Stimulated activated CD4-positive, alpha-beta T cell treated with anti-CD3 and anti-CD28 coated beads, TNF-alpha, amount 100 ng/mL, for 24 hours (primary cell): ENCODE measurements at regions not wholly inside any gene's neighbourhood (a gene's known extent, or its start where the extent isn't known, plus 50 kb on each side); places are given as distances from the start of the nearest gene placed in this dataset.
"Not testable (repeated sequence)": the region's sequence is repeated elsewhere in the genome, so short reads cannot be mapped to it uniquely, and the experiment has no call there.

Experiments
- DNase-seq, 3 experiments: peaks; one replicate each; pipeline ENCODE4 v3.0.0-alpha.2; 2020; ENCODE audit warnings: low read depth in 3 of 3

DNA sequence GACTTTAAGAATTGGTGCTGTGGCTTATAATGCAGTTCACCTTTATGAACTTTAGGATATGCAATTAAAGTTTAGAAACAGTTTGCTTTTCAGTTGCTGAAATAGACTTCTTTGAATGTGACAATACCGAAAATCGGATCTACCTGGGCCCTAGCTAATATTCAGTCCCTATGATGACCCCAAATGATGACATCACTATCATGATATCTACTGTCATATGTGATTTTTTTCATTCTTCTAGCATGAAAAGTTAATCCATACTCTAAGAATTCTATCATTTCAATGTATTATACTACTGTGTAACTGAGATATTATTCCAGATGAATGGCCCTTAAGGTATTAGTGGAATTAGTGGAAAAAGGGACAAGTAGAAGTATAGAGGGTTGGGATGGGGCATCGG lies 487.2 kb upstream of the TUSC1 start:
- DNase-seq, result no peak

- DNase-seq, result no peak
Observed at GRCh38 chr9:26163931-26164330, 485.7 kb upstream of the TUSC1 start.

GRCh38 chr9:26159575-26160392 lies 481.5 kb upstream of the TUSC1 start:
- no peak for DNase-seq

- DNase-seq, result no peak
Observed at GRCh38 chr9:26158631-26159150, 480.4 kb upstream of the TUSC1 start.

DNA sequence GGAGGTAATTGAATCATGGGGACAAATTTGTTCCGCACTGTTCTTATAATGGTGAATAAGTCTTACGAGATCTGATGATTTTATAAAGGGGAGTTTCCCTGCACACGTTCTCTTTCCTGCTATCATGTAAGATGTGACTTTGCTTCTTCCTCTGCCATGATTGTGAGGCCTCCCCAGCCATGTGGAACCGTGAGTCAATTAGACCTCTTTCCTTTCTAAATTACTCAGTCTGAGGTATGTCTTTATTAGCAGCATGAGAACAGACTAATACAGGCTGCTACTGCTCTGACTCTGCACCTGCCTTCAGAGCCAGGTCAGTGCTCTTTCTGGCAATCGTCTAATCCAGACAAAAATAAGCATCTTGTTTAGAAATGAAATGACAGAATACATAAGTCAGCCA lies 479.2 kb upstream of the TUSC1 start:
- DNase-seq, result no peak

GRCh38 chr9:26152350-26152749 lies 474.1 kb upstream of the TUSC1 start:
- DNase-seq, result no peak

- DNase-seq, result no peak
Observed at GRCh38 chr9:26148128-26148527, 469.9 kb upstream of the TUSC1 start.

DNA sequence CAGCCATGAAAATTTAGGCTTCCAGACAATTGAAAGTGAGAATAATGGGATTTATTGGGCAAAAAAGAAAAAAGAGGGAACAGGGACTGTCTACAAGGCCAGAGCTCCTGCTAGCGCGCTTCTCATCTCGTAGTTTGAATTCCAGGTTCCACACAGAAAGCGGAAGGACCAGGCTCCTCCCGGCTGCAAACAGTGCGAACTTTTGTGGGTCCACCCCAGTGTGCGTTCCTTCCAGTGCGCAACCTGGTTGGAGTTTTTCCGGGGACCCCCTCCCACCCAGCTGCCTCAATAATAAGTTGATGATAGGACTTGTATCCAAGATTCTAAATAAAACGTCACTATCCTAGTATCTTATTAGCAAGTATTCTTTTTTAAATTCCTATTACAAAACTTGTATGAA lies 467.7 kb upstream of the TUSC1 start:
- DNase-seq, result no peak

DNA sequence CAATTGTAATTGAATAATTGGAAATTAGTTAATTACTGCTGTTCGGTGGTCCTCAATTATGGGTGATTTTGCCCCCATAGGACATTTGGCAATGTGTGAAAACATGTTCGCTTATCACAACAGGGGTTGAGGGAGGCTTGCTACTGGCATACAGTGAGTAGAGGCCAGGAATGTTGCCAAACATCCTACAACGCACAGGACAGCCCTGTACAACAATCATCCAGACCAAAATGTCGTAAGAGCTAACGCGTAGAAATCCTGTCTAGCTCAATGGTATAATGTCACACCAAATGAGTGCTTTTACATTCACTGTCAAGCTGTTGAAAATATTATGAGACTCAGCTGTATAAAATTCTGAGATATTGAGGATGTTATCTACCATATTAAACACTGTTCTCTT lies 464.4 kb upstream of the TUSC1 start:
- DNase-seq, result no peak

GRCh38 chr9:26142201-26142600 lies 464.0 kb upstream of the TUSC1 start:
- DNase-seq, result no peak

- DNase-seq, result no peak
Observed at GRCh38 chr9:26133537-26133936, 455.3 kb upstream of the TUSC1 start.

DNA sequence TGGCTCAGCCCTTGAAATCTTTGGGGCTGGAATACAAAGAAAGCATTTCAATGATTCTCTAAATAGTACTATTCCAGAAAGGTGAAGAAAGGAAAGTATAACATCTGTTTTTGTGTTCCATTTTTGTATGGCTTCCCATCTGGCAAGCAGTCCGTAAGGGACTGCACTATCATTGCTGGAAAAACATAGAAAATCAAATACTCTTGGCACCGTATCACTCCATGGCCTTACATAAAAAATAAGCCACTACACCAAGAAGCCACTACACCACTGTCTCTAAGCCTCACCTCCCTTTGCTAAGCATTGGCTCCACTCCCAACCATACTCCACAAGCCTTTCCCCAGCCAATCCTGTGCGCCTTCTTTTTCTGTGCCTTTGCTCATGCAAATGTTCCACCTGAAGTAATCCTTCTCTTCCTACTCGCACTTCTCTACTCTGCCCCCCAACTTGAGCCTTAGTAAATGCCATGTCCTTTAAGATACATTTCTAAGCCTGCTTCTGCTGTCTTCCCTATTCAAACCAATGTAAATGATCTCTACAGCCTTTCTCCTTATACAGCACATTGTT lies 454.6 kb upstream of the TUSC1 start:
- no peak for DNase-seq

DNA sequence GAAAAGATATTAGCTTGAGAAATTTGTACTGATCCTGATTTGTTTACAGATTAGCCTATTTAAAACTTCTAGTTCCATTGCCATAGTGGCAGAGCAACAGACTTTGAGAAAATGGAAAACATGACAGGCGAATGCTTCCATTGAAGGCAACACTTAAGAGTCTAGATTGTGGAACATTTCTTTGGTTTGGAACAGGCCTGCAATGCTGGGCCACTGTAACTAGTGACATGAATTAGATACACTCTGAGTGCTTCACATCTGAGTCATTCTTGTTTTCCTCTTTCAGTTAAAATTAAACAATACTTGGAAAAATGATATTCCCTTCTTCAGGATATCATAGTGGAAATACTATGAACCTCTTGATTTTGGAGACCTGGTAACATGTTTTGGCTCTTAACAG lies 453.6 kb upstream of the TUSC1 start:
- no peak for DNase-seq

- DNase-seq, result no peak
Observed at GRCh38 chr9:26129217-26129616, 451.0 kb upstream of the TUSC1 start.

DNA sequence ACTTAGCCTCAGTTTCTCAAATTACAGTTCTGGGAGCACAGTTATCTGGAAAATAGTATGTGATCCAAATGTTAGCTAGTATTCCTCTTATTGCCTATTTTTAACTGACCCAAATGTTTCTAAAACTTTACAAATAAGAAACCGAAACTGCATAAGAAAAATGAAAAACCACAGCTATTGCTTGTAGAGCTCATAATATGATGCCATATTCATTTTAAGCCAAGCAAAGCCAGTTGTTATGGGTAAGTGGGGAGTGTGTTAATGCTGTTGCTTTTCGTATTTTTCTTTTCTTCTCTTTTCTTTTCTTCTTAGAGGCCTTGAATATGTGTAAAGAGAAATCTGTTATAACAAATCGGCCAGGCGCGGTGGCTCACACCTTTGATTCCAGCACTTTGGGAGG lies 447.4 kb upstream of the TUSC1 start:
- no peak for DNase-seq

GRCh38 chr9:26116085-26116484 lies 437.8 kb upstream of the TUSC1 start:
- not testable (repeated sequence) for DNase-seq

DNA sequence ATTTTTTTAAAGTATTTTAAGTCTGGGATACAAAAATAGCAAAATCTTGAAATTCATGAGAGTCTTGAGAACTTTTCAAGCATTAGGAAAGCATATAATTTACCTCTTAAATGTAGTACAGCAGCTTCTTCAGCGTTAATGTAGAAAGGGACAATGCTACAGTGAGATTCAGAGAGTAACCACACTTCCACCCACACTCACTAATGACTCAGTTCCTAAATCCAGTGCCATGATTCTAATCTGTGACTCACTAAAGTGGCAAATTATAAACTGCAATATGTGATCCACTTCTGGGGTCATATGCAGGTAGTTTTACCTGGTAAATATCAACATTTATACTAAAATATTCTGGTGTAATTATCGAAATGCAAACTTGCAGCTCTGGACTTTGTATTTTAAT lies 434.5 kb upstream of the TUSC1 start:
- DNase-seq, result no peak

GRCh38 chr9:26086396-26086795 lies 408.2 kb upstream of the TUSC1 start:
- no peak for DNase-seq

DNA sequence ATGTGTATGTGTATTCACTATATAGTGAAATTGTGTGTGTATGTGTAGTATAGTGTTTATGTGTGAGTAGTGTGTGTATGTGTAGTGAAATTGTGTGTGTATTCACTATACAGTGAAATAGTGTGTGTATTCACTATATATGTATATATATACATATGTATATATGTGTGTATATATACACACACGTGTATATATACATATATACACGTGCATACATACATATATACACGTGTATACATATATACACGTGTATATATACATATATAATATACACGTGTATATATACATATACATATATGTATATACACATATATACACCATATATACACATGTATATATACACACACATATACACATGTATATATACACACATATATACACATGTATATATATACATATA lies 403.6 kb upstream of the TUSC1 start:
- DNase-seq, result no peak

DNA sequence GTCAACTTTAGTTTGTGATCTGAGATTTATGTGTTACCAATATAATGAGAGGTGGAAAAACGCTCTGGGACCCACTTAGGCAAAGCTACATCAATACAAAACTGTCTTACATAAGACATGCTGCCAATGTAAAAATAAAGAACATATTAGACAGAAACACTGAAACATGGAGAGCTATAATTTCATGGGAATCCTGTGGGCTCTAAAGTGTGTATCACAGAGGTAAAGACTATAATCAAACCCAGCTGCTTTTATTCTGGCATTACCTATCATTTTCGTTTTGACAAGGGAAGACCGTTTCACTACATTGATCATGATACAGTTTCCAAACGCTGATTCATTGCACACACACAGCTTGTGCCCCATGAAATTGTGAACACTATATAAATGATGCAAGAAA lies 400.5 kb upstream of the TUSC1 start:
- no peak for DNase-seq

DNA sequence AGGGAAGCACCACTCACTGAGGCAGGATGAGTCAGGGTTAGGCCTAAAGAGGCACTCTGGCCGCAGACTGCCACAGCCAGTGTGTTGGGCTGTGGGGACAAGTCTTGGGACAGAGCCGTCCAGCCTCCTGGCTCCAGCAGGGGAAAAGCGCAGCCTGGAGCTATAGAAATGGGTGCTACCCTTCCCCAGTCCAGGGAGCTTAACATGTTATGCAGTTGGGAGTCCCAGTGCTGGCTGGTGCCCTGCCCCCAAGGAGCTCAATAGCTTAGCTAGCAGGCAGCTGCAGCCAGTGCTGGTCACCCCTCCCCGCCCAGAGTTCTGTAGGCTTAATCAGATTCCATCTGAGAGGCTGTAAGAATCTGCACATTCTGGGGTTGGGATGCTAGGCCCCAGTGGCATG lies 399.6 kb upstream of the TUSC1 start:
- DNase-seq, result no peak

GRCh38 chr9:26067608-26068007 lies 389.4 kb upstream of the TUSC1 start:
- no peak for DNase-seq

GRCh38 chr9:26066237-26066636 lies 388.0 kb upstream of the TUSC1 start:
- no peak for DNase-seq
